ENCODE measurements at regions not wholly inside any gene's neighbourhood (a gene's known extent, or its start where the extent isn't known, plus 50 kb on each side); places are given as distances from the start of the nearest gene placed in this dataset.

DNA sequence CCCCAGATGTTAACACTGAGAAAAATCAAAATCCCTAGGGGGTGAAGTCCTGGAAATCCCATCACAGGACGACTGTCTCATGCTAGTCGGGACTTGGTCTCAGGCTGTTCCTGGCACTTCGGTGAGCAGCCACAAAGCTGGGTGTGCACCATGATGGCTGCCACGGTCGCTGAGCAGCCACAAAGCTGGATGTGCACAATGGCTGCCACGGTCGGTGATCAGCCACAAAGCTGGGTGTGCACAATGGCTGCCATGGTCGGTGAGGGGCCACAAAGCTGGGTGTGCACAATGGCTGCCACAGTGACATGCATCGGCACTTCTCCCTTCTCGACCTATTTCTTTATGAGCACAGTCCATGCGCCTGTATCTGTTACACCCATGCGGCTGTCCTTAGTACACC lies 505.1 kb downstream of the TCERG1L start:
- DNase-seq (ENCODE audit: low spot score) = no peak
- TF ChIP-seq, protein P1, sequence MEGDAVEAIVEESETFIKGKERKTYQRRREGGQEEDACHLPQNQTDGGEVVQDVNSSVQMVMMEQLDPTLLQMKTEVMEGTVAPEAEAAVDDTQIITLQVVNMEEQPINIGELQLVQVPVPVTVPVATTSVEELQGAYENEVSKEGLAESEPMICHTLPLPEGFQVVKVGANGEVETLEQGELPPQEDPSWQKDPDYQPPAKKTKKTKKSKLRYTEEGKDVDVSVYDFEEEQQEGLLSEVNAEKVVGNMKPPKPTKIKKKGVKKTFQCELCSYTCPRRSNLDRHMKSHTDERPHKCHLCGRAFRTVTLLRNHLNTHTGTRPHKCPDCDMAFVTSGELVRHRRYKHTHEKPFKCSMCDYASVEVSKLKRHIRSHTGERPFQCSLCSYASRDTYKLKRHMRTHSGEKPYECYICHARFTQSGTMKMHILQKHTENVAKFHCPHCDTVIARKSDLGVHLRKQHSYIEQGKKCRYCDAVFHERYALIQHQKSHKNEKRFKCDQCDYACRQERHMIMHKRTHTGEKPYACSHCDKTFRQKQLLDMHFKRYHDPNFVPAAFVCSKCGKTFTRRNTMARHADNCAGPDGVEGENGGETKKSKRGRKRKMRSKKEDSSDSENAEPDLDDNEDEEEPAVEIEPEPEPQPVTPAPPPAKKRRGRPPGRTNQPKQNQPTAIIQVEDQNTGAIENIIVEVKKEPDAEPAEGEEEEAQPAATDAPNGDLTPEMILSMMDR (IDR thresholded peaks at IDR 0.05; ENCODE audit: extremely low read depth, missing control alignments) = no peak

GRCh38 chr10:130807096-130807495 lies 504.4 kb downstream of the TCERG1L start:
- no peak for DNase-seq (ENCODE audit: low spot score)
- TF ChIP-seq, protein P1 (IDR thresholded peaks at IDR 0.05; ENCODE audit: extremely low read depth, missing control alignments) = no peak

DNA sequence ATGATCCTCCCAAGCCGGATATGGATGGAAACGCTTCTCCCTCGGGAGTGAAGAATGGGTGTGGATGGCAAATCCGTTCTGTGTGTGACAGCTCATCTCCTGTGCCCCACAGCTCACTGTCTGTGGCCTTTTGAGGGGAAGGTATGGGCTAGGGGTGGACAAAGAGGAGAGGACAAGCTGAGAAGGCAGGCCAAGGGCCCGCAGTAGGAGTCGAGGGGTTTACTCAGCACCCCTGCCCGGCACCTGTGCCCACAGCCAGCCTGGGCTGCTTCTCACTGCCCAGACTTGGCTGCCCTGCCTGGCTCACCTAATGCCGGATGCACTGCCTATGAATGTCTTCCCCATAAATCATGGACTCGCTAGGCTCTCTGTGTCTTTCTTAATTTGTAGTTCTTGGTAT lies 503.8 kb downstream of the TCERG1L start:
- no peak for DNase-seq (ENCODE audit: low spot score)
- TF ChIP-seq, protein P1 (IDR thresholded peaks at IDR 0.05; ENCODE audit: extremely low read depth, missing control alignments) = no peak

DNA sequence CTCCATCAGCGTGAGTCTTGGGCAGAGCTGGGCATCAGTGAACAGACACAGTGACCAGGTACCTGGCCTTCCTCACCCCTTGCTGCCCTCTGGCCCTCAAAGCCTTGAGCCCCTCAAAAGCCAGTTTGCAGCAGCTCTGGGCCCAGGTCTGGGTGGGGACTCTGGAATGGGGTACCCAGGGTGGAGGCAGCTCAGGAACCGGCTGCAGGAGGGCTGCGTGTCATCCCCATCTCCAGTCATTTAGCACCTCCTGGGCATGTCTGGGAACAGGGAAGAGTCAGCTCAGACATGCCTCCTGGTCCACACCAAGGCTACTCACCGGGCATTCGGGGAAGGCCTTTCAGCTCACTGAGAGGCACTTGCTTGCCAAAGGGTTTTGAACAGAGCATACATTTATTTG lies 503.3 kb downstream of the TCERG1L start:
- no peak for DNase-seq (ENCODE audit: low spot score)
- TF ChIP-seq, protein P1 (IDR thresholded peaks at IDR 0.05; ENCODE audit: extremely low read depth, missing control alignments) = no peak

- DNase-seq (ENCODE audit: low spot score) = no peak
- TF ChIP-seq, protein P1 (IDR thresholded peaks at IDR 0.05; ENCODE audit: extremely low read depth, missing control alignments) = no peak
Measured at GRCh38 chr10:130808686-130809085, 502.8 kb downstream of the TCERG1L start.

- DNase-seq (ENCODE audit: low spot score) = no peak
- TF ChIP-seq, protein P1 (IDR thresholded peaks at IDR 0.05; ENCODE audit: extremely low read depth, missing control alignments) = no peak
Measured at GRCh38 chr10:130809181-130809580, 502.3 kb downstream of the TCERG1L start.

GRCh38 chr10:130809761-130810515 lies 501.6 kb downstream of the TCERG1L start:
- TF ChIP-seq, protein P1 (IDR thresholded peaks at IDR 0.05; ENCODE audit: extremely low read depth, missing control alignments) = no peak
- DNase-seq (ENCODE audit: low spot score) = no peak
